SK-N-DZ (cell line): ENCODE measurements at regions not wholly inside any gene's neighbourhood (a gene's known extent, or its start where the extent isn't known, plus 50 kb on each side); places are given as distances from the start of the nearest gene placed in this dataset.

Source experiments
- DNase-seq: peaks from one replicate; pipeline ENCODE4 v3.0.0-alpha.2; 2015; ENCODE audit warnings: low spot score

- DNase-seq: no peak
Observed at GRCh38 chr18:77444385-77444784, 194.7 kb downstream of the GALR1 start.

DNA sequence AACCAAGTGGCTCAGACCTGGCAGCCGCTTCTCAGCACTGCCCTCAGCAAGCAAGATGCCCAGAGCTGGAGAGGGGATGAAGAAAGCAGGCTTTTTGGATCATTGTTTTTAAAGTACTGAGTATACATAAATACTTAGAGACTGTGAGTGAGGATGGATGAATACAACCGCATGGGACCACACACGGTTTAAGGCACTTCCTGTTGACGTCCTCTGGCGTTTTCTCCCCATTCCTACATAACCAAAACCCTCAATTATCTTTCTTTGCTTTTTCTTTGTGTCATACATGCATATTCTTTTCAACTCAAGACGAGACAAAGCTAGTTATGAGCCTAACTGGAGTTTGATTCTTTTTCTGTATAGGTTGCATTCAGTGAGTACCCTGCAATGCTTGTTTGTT lies 198.4 kb downstream of the GALR1 start:
- DNase-seq: no peak

DNA sequence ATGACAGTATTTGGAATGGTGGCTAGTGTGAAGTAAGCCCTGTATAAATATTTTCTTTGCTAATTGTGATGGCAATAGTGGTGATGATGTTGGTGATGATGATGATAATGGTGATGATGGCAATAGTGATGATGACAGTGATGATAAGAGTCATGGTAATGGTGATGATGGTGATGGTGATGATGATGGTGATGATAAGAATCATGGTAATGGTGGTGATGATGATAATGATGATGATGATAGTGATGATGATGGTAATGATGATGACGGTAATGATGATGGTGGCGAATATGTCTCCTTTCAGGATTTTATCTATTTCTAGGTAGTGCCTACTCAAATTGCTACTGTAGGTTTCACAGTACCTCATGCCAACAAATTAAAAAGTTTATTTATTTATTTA lies 205.4 kb downstream of the GALR1 start:
- no peak for DNase-seq

DNA sequence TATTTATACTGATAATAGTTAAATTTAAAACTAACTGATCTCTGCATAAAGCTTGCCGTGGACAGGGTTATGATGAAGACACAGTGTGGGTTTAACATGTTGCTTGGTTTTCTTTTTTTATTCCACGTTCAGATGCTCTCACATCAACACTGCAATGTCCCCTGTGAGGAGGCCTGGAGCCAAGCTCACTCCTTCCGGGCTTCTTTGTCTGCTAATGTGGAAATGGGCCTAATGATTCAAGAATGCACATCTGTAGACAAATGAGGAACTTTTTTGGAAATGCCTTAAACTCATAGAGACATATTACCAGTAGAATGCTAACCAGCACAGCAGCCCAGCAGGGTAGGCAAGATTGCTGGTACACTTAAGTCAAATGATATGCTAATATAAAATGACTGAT lies 208.0 kb downstream of the GALR1 start:
- DNase-seq: no peak

- DNase-seq: peak; percentile 6
Observed at GRCh38 chr18:77461062-77461688, 211.5 kb downstream of the GALR1 start.

DNA sequence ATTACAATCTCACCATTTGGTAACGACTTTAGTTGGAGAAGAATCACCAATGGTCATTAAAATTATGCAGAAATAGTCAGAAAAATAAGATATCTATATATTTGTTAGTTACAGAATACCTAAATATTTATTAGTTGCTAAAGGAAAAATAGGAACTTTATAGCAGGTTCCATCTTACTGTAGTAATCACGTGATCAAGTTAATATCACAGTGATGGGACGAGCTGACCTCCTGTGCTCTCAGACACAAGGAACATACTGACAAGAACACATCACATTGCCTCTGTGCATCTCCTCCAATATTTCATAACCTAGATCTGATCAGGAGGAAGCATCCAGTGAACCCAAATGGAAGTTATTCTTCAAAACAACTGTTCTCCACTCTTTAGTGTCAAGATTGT lies 215.3 kb downstream of the GALR1 start:
- no peak for DNase-seq

DNA sequence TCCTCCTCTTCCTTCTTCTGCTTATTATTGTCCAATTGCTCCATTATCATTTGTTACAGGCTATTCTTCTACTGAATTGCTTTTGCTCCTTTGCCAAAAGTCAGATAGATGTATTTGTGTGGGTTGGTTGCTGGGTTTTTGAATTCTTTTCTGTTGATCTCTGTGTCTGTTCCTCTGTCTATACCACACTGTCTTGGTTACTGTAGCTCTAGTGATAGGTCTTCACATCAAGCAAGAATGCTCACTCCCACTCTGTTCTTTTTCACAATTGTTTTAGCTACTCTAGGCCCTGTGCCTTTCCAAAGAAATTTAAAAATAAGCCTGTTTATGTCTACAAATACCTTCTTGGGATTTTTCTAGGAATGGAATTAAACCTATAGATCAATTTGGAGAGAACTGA lies 217.2 kb downstream of the GALR1 start:
- DNase-seq: no peak

DNA sequence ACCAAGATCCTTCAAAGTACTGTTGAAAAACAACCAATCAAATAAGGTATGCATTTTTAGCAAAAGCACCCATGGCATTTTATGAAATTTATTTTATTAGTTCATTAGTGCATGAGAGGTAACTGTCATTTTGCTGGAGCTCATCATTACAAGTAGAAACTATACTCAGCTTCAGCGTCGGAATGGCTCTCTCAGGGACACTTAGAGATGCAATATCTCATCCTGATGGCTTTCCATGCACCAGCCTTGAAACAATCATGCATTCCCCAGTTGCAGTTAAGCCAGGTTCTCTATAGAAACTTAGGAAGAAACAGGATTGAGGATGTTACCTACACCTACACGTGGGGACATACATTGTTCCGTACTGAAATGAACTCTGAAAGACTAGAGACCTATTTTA lies 219.5 kb downstream of the GALR1 start:
- DNase-seq: no peak

DNA sequence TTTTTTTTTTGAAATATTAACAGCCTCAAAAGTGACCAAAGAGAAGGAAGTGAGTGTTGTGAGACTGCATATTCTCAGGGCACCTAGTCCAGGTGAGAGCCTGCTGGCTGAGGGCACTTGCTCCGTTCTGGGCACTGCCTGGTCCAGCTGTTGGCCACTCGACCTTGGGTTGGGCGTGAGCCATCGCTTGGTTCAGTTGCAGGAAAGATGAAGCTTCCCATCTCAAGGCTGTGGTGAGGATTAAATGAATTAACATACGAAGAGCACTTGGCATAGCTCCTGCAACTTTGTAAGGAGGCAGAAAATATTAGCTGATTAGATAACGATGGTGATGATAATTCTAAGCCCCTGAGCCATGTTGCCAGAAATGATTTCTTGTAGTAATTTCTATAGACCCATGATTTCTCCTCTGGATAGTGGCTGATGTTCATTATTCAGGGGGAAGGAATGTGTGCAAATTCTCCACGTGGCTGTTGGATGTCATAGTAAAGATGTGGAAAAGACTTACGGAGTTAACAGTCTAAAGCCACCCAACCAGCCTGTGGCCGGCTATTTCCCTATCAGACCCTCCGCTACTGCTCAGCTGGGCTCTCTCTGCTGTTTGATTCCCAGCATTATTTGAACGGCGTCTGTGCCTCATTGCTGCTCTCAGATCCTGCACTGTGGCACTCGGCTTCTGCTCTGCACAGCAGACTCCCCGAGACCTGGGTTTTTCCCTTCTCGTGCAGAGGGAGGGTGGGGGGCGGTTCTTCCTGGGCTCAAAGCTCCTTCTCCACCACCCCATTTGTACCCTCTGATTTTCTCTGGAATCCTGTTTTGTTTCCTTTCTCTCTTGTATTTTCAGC lies 221.1 kb downstream of the GALR1 start:
- DNase-seq: no peak

GRCh38 chr18:77472509-77472908 lies 222.9 kb downstream of the GALR1 start:
- DNase-seq: no peak

DNA sequence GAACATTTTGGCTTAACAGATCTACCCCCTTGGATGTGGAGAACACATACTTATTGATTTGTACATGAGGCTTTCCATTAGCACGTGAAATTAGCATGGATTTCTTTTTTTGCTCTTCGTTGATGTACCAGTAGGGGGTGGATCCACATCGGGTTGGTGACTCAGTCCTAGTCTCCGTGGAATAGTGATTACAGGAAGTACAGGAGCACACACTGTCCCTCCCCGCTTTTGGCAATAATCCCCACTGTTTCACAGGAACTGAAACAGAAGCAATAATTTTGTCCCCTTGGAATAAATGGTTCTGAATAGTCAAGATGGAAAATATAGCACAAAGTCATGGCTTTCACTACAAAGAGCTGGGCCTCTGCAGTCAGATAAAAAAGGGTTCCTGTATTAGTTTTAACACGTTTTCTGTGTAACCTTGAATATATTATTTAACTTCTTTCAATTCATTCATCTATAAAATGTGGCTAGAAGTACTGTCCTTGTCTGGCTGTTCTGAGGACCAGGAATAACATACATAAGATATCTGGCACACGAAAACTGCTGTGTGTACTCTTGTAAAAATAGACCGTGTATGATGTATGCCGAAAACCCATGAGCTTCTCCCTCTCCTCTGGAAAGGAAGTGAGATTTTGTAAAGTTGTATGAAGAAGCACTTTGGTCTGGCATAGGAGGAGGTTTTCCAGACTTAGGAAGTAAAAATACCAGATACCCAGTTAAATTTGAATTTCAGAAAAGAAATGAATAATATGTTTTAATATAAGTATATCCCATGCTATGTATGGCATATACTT lies 229.2 kb downstream of the GALR1 start:
- DNase-seq: no peak

- no peak for DNase-seq
Observed at GRCh38 chr18:77481541-77481940, 231.9 kb downstream of the GALR1 start.

DNA sequence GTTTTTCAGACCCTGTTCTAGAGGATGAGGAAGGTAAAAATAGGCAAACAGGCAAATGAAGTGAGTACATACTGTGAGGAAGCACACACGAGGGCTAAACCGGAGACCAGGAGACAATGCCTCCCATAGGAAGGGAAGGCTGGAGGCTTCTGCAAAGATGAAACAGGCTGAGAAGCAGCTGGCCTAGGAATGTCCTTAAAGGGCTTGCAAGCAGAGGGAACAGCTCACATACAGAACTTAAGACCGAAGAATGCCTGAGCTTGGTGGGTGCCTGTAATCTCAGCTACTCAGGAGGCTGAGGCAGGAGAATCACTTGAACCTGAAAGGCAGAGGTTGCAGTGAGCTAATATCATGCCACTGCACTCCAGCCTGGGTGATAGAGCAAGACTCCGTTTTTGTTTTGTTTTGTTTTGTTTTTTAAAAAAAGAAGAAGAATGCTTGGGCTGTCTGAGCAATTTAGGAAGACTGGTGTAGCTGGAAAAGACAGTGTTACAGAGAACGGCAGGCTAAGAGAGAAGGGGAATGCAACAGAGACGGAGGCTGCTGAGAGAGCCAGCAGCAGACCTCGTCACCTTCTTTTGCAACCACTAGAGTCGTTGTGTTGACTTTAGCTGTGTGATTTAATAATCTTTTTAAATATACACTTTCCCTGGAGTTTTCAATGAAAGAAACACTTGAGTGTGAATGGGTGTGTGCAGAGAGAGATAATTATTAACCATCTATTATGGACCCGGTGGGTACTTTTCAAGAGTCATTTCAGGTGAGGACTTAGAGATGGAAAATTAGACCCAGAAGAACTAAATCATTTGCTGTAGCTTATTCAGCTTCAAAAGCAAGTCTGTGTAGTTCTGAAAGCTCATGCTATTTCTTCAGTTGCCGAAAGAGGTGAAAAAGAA lies 232.8 kb downstream of the GALR1 start:
- no peak for DNase-seq

DNA sequence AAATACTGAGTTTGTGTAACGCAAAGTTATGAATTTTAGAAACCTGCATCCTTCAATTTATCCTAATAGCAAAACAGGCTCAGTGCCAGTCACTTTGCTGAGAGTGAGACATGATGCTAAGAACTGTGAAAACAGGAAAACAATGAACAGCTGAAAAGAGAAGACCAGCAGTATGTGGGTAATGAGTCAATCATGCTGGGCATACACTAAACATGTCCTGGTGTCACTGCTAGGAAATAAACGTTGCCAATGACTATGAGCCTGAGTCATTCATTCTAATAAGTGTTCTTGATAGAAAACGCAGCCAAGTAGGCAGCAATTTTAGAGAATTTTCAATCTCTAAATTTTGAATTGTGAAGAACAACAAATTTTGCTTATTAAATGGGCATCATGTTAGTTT lies 237.3 kb downstream of the GALR1 start:
- no peak for DNase-seq

GRCh38 chr18:77487951-77488740 lies 238.5 kb downstream of the GALR1 start:
- DNase-seq: no peak

DNA sequence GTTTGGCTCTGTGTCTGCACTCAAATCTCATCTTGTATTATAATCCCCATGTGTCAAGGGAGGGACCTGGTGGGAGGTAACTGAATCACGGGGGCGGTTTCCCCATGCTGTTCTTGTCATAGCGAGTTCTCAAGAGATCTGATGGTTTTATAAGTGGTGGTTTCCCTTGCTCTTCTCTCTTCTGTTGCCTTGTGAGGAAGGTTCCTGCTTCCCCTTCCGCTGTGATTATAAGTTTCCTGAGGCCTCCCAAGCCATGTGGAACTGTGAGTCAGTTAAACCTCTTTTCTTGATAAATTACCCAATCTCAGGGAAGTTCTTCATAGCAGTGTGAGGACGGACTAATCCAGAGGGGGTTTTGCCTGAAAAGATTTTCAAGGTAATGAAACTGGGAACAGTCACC lies 245.4 kb downstream of the GALR1 start:
- no peak for DNase-seq

DNA sequence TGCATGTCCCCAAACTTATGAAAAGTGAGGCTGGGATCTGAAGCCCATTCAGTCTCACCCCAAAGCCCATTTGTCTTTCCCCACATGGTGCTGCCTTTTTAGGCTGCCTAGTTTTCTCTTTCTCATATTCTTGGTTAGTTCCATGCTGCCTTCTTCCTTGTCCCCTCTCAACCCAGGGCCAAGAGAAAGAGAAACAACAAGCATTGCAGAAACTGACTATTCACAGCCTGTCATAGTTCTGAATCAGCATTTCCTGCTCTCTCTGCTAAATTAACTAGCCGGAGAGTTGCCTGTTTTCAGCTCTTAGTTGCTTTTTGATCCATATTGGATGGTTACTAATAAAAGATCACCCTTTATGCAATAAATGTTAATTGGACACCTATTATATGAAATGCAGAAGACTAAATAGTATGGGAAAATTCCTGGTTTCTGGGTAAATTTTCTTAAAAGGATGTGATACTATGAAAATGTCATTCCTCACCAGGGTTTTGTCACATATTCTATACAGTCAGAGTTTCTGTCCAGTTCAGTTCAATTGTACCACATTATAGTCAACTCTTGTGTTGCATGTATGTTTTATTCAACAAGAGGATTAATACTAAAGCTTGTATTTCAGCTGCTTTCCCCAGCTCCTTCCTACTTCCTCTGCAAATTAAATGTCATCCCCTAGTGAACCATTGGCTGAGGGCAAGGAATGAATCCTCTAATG lies 246.5 kb downstream of the GALR1 start:
- DNase-seq: no peak

DNA sequence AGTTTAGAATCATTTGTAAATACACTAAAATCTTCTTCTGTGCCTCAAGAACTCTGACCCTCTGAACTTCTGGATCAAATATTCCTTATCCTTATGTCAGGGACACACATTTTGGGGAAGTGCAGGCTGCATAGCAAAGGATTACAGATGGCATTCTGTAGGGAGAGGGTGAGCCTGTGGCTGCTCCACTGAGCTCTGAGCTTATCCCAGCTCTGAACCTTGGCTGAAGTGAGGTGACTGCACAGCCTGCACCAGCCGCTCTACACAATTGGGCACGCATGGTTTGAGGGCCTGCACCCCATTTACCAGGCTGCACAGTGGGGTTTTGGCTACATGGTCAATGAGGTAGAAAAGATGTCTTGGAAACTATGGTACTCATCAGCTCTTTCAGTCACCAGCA lies 251.6 kb downstream of the GALR1 start:
- no peak for DNase-seq

DNA sequence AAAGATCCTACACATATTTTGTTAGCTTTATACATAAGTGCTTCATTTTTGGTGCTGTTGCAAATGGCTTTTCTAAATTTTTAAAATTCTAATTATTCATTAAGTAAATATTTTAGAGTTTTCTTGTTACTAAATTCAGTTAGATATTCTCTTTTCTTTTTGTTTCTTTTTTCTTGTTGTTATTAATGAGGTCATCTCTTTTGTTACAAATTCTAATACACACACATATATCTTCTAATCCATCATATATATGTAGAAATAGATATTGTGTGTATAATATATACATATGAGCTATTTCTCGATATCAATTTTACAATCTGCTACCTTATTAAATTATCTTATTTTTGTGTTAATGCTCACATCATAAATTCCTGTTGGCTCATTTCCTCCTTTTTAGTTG lies 255.9 kb downstream of the GALR1 start:
- DNase-seq: no peak

GRCh38 chr18:77512152-77512551 lies 262.5 kb downstream of the GALR1 start:
- DNase-seq: no peak
